Left cardiac atrium (tissue), 4 donors: ENCODE measurements at regions not wholly inside any gene's neighbourhood (a gene's known extent, or its start where the extent isn't known, plus 50 kb on each side); places are given as distances from the start of the nearest gene placed in this dataset.

ENCODE experiments used
- ATAC-seq, 2 donors: fragments of 200-7000 bp; cut with Tn5 transposase; one replicate each; pipeline ENCODE4 v1.9.1; 2020; ENCODE audit warnings: mild to moderate bottlenecking in 2 of 2, moderate library complexity in 2 of 2
- DNase-seq: peaks from one replicate; pipeline ENCODE4 v3.0.0-alpha.2; 2020
- intact Hi-C, 2 donors: fragments of 100-400 bp; cut with DNase I; formaldehyde crosslinking; loops; one replicate each; pipeline versions ENCODE4 v1.14.1 to v1.15.1; 2022 to 2023
- donor health status: DM: no; HTN: yes; CAD: no.
- donor health status: DM: no; HTN: yes; CAD: no; lungs with severe emphysema.
- donor health status: DM: yes; HTN: yes; CAD: no.
- donor health status: Dilated cardiomyopathy.

- DNase-seq (no peak), ATAC-seq (no peak)
- intact Hi-C loops = no loop called here
Observed at GRCh38 chr5:5623397-5623796, 200.9 kb downstream of the ICE1 start.

- intact Hi-C loops = no loop called here
- ATAC-seq (no peak), DNase-seq (no peak)
Observed at GRCh38 chr5:5622806-5623205, 200.3 kb downstream of the ICE1 start.

- intact Hi-C loops = no loop called here
- ATAC-seq (no peak), DNase-seq (no peak)
Observed at GRCh38 chr5:5619546-5619945, 197.1 kb downstream of the ICE1 start.

GRCh38 chr5:5617024-5617423, 194.5 kb downstream of the ICE1 start:
- ATAC-seq = no peak
- intact Hi-C loops = no loop called here
- DNase-seq = no peak

GRCh38 chr5:5616247-5616895, 193.9 kb downstream of the ICE1 start:
- intact Hi-C loops = no loop called here
- ATAC-seq (peak in 1 of 2 donors; percentile 26), DNase-seq (no peak)

GRCh38 chr5:5615569-5615968, 193.1 kb downstream of the ICE1 start:
- ATAC-seq = no peak
- intact Hi-C loops = no loop called here

GRCh38 chr5:5613261-5613990, 190.9 kb downstream of the ICE1 start:
- no peak for DNase-seq
- intact Hi-C loops = no loop called here
- no peak for ATAC-seq

More at GRCh38 chr5:5615569-5615968, 193.1 kb downstream of the ICE1 start:
- no peak for DNase-seq

GRCh38 chr5:5612096-5612495, 189.6 kb downstream of the ICE1 start:
- ATAC-seq (no peak), DNase-seq (no peak)
- intact Hi-C loops = no loop called here

- intact Hi-C loops = no loop called here
- no peak for DNase-seq
- no peak for ATAC-seq
Observed at GRCh38 chr5:5609935-5610334, 187.5 kb downstream of the ICE1 start.

- intact Hi-C loops = no loop called here
- DNase-seq = peak; percentile 23
- ATAC-seq = peak in 1 of 2 donors; percentile 36
Observed at GRCh38 chr5:5605170-5605764, 182.8 kb downstream of the ICE1 start.

- DNase-seq = no peak
- intact Hi-C loops = no loop called here
- no peak for ATAC-seq
Observed at GRCh38 chr5:5602554-5602953, 180.1 kb downstream of the ICE1 start.

- ATAC-seq (no peak), DNase-seq (no peak)
- intact Hi-C loops = no loop called here
Observed at GRCh38 chr5:5598547-5599113, 176.2 kb downstream of the ICE1 start.

- ATAC-seq = no peak
- DNase-seq = no peak
- intact Hi-C loops = no loop called here
Observed at GRCh38 chr5:5593391-5593790, 170.9 kb downstream of the ICE1 start.

GRCh38 chr5:5592541-5592940, 170.1 kb downstream of the ICE1 start:
- ATAC-seq (peak in 1 of 2 donors; percentile 38), DNase-seq (peak; percentile 41)
- intact Hi-C loops = no loop called here

GRCh38 chr5:5591567-5591966, 169.1 kb downstream of the ICE1 start:
- DNase-seq (no peak), ATAC-seq (no peak)
- intact Hi-C loops = no loop called here

GRCh38 chr5:5589857-5590256, 167.4 kb downstream of the ICE1 start:
- no peak for DNase-seq
- intact Hi-C loops = no loop called here
- ATAC-seq = no peak

- intact Hi-C loops = no loop called here
- ATAC-seq (no peak), DNase-seq (no peak)
Observed at GRCh38 chr5:5588887-5589826, 166.7 kb downstream of the ICE1 start.

- ATAC-seq (no peak), DNase-seq (no peak)
- intact Hi-C loops = no loop called here
Observed at GRCh38 chr5:5588386-5588785, 165.9 kb downstream of the ICE1 start.

- intact Hi-C loops = no loop called here
- DNase-seq (no peak), ATAC-seq (no peak)
Observed at GRCh38 chr5:5587474-5587873, 165.0 kb downstream of the ICE1 start.
